NB4 (cell line): ENCODE measurements at regions not wholly inside any gene's neighbourhood (a gene's known extent, or its start where the extent isn't known, plus 50 kb on each side); places are given as distances from the start of the nearest gene placed in this dataset.

Experiments used
- DNase-seq: peaks from one replicate; pipeline ENCODE4 v3.0.0; 2010; ENCODE audit warnings: low read depth
- H3K4me3 ChIP-seq: one replicate; pipeline ENCODE4 v1.5.1; 2011; ENCODE audit warnings: mild to moderate bottlenecking, low read depth, low read length, moderate library complexity
- CTCF ChIP-seq: IDR thresholded peaks from one replicate; pipeline ENCODE4 v1.5.1; 2012; ENCODE audit warnings: low read depth, low read length
- MAX ChIP-seq: IDR thresholded peaks from 2 replicates; pipeline ENCODE4 v1.6.1; 2011; ENCODE audit warnings: low read depth, low read length
- MYC ChIP-seq: IDR thresholded peaks from 2 replicates; pipeline ENCODE4 v1.6.1; 2011; ENCODE audit warnings: low read depth, low read length
- POLR2A ChIP-seq: IDR thresholded peaks from 2 replicates; pipeline ENCODE4 v1.6.1; 2011; ENCODE audit warnings: mild to moderate bottlenecking; ENCODE audit not compliant: insufficient read length; ENCODE audit errors: extremely low read depth

GRCh38 chr19:31627620-31628365 is 278.6 kb upstream of the TSHZ3 start:
- H3K4me3 ChIP-seq, result no peak overlapping the region
- TF ChIP-seq CTCF (no peak), POLR2A (no peak), MAX (no peak), MYC (no peak)
- no peak for DNase-seq

GRCh38 chr19:31629579-31630363 is 280.5 kb upstream of the TSHZ3 start:
- DNase-seq, result no peak
- no peak for TF ChIP-seq CTCF
- TF ChIP-seq POLR2A, result no peak
- no peak for TF ChIP-seq MAX
- no peak for TF ChIP-seq MYC
- H3K4me3 ChIP-seq, result no peak overlapping the region

- no peak for DNase-seq
- H3K4me3 ChIP-seq, result no peak overlapping the region
- no peak for TF ChIP-seq MAX
- no peak for TF ChIP-seq CTCF
- no peak for TF ChIP-seq POLR2A
- no peak for TF ChIP-seq MYC
These were observed 283.8 kb upstream of the TSHZ3 start for GRCh38 chr19:31633014-31633413.

GRCh38 chr19:31639306-31639705 is 290.1 kb upstream of the TSHZ3 start:
- H3K4me3 ChIP-seq, result no peak overlapping the region
- TF ChIP-seq POLR2A, result no peak
- no peak for TF ChIP-seq MAX
- no peak for TF ChIP-seq MYC
- no peak for TF ChIP-seq CTCF
- DNase-seq, result peak; percentile 1

- no peak for DNase-seq
These were observed 292.4 kb upstream of the TSHZ3 start for GRCh38 chr19:31641591-31641990.

More at GRCh38 chr19:31641591-31641990, 292.4 kb upstream of the TSHZ3 start:
- H3K4me3 ChIP-seq, result no peak overlapping the region
- TF ChIP-seq MYC, result no peak
- no peak for TF ChIP-seq POLR2A
- no peak for TF ChIP-seq MAX
- no peak for TF ChIP-seq CTCF
